ENCODE measurements at regions not wholly inside any gene's neighbourhood (a gene's known extent, or its start where the extent isn't known, plus 50 kb on each side); places are given as distances from the start of the nearest gene placed in this dataset.

GRCh38 chr5:97842687-97843086, 659.6 kb upstream of the RIOK2 start:
- TF ChIP-seq GLIS3 (CRISPR knock-in tag; IDR thresholded peaks at IDR 0.05) (no peak), OSR1 (CRISPR knock-in tag; IDR thresholded peaks at IDR 0.05) (no peak), ZNF565 (CRISPR knock-in tag; conservative IDR thresholded peaks at IDR 0.05; ENCODE audit: low read depth) (no peak)
- TF ChIP-seq, protein P1, sequence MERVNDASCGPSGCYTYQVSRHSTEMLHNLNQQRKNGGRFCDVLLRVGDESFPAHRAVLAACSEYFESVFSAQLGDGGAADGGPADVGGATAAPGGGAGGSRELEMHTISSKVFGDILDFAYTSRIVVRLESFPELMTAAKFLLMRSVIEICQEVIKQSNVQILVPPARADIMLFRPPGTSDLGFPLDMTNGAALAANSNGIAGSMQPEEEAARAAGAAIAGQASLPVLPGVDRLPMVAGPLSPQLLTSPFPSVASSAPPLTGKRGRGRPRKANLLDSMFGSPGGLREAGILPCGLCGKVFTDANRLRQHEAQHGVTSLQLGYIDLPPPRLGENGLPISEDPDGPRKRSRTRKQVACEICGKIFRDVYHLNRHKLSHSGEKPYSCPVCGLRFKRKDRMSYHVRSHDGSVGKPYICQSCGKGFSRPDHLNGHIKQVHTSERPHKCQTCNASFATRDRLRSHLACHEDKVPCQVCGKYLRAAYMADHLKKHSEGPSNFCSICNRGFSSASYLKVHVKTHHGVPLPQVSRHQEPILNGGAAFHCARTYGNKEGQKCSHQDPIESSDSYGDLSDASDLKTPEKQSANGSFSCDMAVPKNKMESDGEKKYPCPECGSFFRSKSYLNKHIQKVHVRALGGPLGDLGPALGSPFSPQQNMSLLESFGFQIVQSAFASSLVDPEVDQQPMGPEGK (CRISPR knock-in tag; IDR thresholded peaks at IDR 0.05; ENCODE audit: borderline replicate concordance): no peak
